ENCODE measurements at regions not wholly inside any gene's neighbourhood (a gene's known extent, or its start where the extent isn't known, plus 50 kb on each side); places are given as distances from the start of the nearest gene placed in this dataset.

- DNase-seq: no peak
Measured at GRCh38 chr20:11712639-11713160, 205.0 kb upstream of the BTBD3 start.

GRCh38 chr20:11714886-11715285 is 202.8 kb upstream of the BTBD3 start:
- DNase-seq: no peak

- DNase-seq: no peak
Measured at GRCh38 chr20:11716239-11716944, 201.3 kb upstream of the BTBD3 start.

- no peak for DNase-seq
Measured at GRCh38 chr20:11716945-11717248, 200.8 kb upstream of the BTBD3 start.

- DNase-seq: no peak
Measured at GRCh38 chr20:11717562-11717961, 200.1 kb upstream of the BTBD3 start.

- DNase-seq: no peak
Measured at GRCh38 chr20:11718474-11719094, 199.1 kb upstream of the BTBD3 start.

GRCh38 chr20:11719153-11719552 is 198.5 kb upstream of the BTBD3 start:
- DNase-seq: no peak

- no peak for DNase-seq
Measured at GRCh38 chr20:11721411-11721810, 196.3 kb upstream of the BTBD3 start.

- no peak for DNase-seq
Measured at GRCh38 chr20:11724097-11724496, 193.6 kb upstream of the BTBD3 start.

GRCh38 chr20:11726026-11726425 is 191.7 kb upstream of the BTBD3 start:
- no peak for DNase-seq

GRCh38 chr20:11727708-11728107 is 190.0 kb upstream of the BTBD3 start:
- DNase-seq: no peak

- DNase-seq: no peak
Measured at GRCh38 chr20:11728937-11729336, 188.8 kb upstream of the BTBD3 start.

- DNase-seq: no peak
Measured at GRCh38 chr20:11729806-11730205, 187.9 kb upstream of the BTBD3 start.

GRCh38 chr20:11734431-11734830 is 183.3 kb upstream of the BTBD3 start:
- DNase-seq: no peak

- DNase-seq: no peak
Measured at GRCh38 chr20:11738852-11739251, 178.8 kb upstream of the BTBD3 start.

GRCh38 chr20:11740975-11741374 is 176.7 kb upstream of the BTBD3 start:
- no peak for DNase-seq

GRCh38 chr20:11745145-11745544 is 172.5 kb upstream of the BTBD3 start:
- no peak for DNase-seq

- no peak for DNase-seq
Measured at GRCh38 chr20:11748436-11748835, 169.3 kb upstream of the BTBD3 start.

GRCh38 chr20:11752336-11752735 is 165.4 kb upstream of the BTBD3 start:
- DNase-seq: no peak

- DNase-seq: no peak
Measured at GRCh38 chr20:11753155-11753554, 164.5 kb upstream of the BTBD3 start.

GRCh38 chr20:11754451-11754850 is 163.2 kb upstream of the BTBD3 start:
- DNase-seq: no peak

- no peak for DNase-seq
Measured at GRCh38 chr20:11755071-11755841, 162.4 kb upstream of the BTBD3 start.

GRCh38 chr20:11761497-11761896 is 156.2 kb upstream of the BTBD3 start:
- DNase-seq: no peak

GRCh38 chr20:11766961-11767360 is 150.7 kb upstream of the BTBD3 start:
- DNase-seq: no peak
